ENCODE measurements at regions not wholly inside any gene's neighbourhood (a gene's known extent, or its start where the extent isn't known, plus 50 kb on each side); places are given as distances from the start of the nearest gene placed in this dataset.

GRCh38 chr10:78645169-78645686, 423.5 kb upstream of the ZMIZ1 start:
- Mint-ChIP-seq H3K27ac (ENCODE audit: unreplicated experiment) (no peak overlapping the region), H3K9me3 (ENCODE audit: low read depth) (peaks cover 5% of the 10 kb centered on the region), H3K4me1 (ENCODE audit: low read depth) (peaks cover 22% of the 10 kb centered on the region), H3K36me3 (ENCODE audit: low read depth) (no peaks in the 10 kb centered on the region), H3K4me3 (ENCODE audit: unreplicated experiment) (no peak overlapping the region), H3K27me3 (ENCODE audit: low read depth) (no peaks in the 10 kb centered on the region)
- TF ChIP-seq, protein P1, sequence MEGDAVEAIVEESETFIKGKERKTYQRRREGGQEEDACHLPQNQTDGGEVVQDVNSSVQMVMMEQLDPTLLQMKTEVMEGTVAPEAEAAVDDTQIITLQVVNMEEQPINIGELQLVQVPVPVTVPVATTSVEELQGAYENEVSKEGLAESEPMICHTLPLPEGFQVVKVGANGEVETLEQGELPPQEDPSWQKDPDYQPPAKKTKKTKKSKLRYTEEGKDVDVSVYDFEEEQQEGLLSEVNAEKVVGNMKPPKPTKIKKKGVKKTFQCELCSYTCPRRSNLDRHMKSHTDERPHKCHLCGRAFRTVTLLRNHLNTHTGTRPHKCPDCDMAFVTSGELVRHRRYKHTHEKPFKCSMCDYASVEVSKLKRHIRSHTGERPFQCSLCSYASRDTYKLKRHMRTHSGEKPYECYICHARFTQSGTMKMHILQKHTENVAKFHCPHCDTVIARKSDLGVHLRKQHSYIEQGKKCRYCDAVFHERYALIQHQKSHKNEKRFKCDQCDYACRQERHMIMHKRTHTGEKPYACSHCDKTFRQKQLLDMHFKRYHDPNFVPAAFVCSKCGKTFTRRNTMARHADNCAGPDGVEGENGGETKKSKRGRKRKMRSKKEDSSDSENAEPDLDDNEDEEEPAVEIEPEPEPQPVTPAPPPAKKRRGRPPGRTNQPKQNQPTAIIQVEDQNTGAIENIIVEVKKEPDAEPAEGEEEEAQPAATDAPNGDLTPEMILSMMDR (IDR thresholded peaks at IDR 0.05), result no peak
- no peak for DNase-seq (ENCODE audit: low spot score)

- H3K27ac Mint-ChIP-seq (ENCODE audit: unreplicated experiment), result no peak overlapping the region
- H3K9me3 Mint-ChIP-seq (ENCODE audit: low read depth), result peaks cover 5% of the 10 kb centered on the region
- TF ChIP-seq, protein P1 (IDR thresholded peaks at IDR 0.05), result no peak
- peaks cover 21% of the 10 kb centered on the region for H3K4me1 Mint-ChIP-seq (ENCODE audit: low read depth)
- H3K4me3 Mint-ChIP-seq (ENCODE audit: unreplicated experiment), result no peak overlapping the region
- no peak for DNase-seq (ENCODE audit: low spot score)
- H3K36me3 Mint-ChIP-seq (ENCODE audit: low read depth), result no peaks in the 10 kb centered on the region
- no peaks in the 10 kb centered on the region for H3K27me3 Mint-ChIP-seq (ENCODE audit: low read depth)
Measured at GRCh38 chr10:78645975-78646374, 422.8 kb upstream of the ZMIZ1 start.

DNA sequence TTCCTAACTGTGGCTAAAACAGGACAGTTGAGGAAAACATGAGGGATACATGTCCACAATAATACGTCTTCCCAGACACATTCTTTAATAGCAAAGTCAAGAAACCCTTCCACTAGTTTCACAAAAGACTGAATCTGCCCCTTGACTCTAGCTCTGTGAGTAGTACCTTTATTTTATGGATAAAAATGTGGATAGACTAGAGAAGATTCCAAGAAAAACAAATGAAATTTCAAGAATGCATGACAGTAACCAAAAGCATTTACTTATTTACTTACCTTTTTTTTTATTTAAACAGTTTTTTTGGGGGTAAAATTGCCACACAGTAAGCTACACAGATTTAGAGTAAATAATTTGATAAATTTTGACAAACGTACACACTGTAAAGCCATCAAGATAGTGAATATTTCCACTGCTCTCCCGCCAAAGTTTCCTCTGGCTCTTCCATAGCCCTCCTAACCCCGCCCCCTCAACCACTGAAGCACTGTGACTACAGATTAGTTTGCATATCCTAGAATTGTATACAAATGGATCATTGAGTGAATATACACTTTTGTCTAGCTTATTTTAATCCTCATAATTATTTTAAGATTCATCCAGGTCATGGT, 420.4 kb upstream of the ZMIZ1 start:
- Mint-ChIP-seq H3K36me3 (ENCODE audit: low read depth) (no peaks in the 10 kb centered on the region), H3K9me3 (ENCODE audit: low read depth) (peaks cover 5% of the 10 kb centered on the region)

DNA sequence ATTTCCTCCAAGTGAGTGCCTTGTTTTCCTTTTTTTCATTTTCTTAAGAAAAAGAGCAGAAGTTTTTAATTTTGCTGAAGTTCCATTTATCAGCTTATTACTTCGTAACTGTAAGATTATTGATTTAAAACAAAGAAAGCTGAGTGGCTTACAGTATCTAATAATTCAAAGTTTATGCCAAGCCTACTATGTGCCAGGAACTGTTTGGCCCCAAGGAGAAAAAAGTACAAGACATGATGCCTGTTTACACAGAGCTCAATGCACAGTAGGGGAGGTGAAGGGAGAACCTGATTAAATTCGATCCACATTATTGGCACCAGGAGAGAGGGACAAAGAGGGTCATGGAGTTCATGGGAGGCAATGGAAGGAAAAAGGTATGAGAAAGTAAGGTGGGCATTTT, 419.3 kb upstream of the ZMIZ1 start:
- TF ChIP-seq, protein P1 (IDR thresholded peaks at IDR 0.05), result no peak
- H3K27me3 Mint-ChIP-seq (ENCODE audit: low read depth), result peaks cover 21% of the 10 kb centered on the region
- H3K27ac Mint-ChIP-seq (ENCODE audit: unreplicated experiment), result peak overlapping the region; percentile 28
- H3K4me1 Mint-ChIP-seq (ENCODE audit: low read depth), result peaks cover 18% of the 10 kb centered on the region
- H3K9me3 Mint-ChIP-seq (ENCODE audit: low read depth), result peaks cover 4% of the 10 kb centered on the region
- DNase-seq (ENCODE audit: low spot score), result no peak
- H3K4me3 Mint-ChIP-seq (ENCODE audit: unreplicated experiment), result no peak overlapping the region
- H3K36me3 Mint-ChIP-seq (ENCODE audit: low read depth), result no peaks in the 10 kb centered on the region

More for the DNA sequence above, 420.4 kb upstream of the ZMIZ1 start:
- Mint-ChIP-seq H3K27me3 (ENCODE audit: low read depth) (peaks cover 17% of the 10 kb centered on the region), H3K4me1 (ENCODE audit: low read depth) (peaks cover 13% of the 10 kb centered on the region), H3K27ac (ENCODE audit: unreplicated experiment) (no peak overlapping the region), H3K4me3 (ENCODE audit: unreplicated experiment) (no peak overlapping the region)
- no peak for DNase-seq (ENCODE audit: low spot score)
- TF ChIP-seq, protein P1 (IDR thresholded peaks at IDR 0.05), result no peak

DNA sequence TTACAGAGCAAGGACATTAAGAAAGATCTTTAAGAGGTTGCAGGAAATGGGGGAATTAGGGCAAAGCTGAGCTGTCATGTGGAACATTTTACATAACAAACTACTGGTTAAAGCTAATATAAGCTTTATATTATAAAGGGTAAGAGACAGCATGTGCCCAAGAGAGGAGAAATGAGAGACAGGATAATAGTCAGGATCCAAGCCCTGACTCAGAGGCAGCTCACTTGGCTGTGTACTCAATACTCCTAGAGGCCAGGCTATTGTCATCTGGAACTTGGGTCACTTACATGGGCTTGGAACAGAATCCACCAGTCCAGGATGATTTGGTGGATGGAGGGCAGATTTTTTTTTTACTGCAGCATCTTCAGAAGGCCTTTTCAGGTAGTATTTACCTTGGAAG, 418.6 kb upstream of the ZMIZ1 start:
- no peaks in the 10 kb centered on the region for H3K36me3 Mint-ChIP-seq (ENCODE audit: low read depth)
- H3K27me3 Mint-ChIP-seq (ENCODE audit: low read depth), result peaks cover 24% of the 10 kb centered on the region
- TF ChIP-seq, protein P1 (IDR thresholded peaks at IDR 0.05), result no peak
- H3K27ac Mint-ChIP-seq (ENCODE audit: unreplicated experiment), result no peak overlapping the region
- no peak for DNase-seq (ENCODE audit: low spot score)
- no peaks in the 10 kb centered on the region for H3K9me3 Mint-ChIP-seq (ENCODE audit: low read depth)
- no peak overlapping the region for H3K4me3 Mint-ChIP-seq (ENCODE audit: unreplicated experiment)
- H3K4me1 Mint-ChIP-seq (ENCODE audit: low read depth), result peaks cover 21% of the 10 kb centered on the region
